ENCODE measurements at regions not wholly inside any gene's neighbourhood (a gene's known extent, or its start where the extent isn't known, plus 50 kb on each side); places are given as distances from the start of the nearest gene placed in this dataset.

DNA sequence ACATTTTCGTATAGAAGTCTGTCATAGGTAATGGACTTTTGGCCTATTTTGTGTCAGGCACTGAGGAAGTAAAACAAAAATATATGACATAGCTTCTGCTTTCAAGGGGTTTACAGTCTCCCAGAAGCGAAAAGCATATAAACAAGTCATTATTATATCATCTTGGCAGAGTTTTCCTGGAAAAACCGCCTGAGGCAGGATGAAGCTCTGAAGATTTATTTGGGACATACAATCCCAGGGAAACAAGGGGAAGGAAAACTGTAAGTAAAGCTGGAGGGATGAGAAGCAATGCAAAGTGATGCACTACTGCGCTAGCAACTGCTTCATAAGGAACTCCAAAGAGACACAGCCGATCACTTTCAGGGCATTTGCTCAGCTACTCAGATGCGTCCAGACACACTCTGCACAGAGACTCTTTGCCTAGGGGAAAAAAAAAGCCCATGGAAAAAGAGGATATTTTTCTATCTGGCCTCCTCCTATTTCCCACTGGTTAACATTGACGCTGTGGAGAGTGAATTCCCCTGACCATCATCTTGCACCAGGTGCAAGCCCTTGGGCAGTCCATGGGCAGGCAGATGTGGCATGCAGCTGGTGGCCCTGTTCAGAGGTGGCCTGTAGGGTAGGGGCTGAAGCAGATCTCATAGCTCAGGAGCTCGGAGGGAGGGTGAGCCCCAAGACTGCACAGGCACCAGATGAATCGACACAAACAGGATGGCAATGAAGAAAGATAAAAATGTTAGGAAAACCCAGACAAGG is 158.1 kb downstream of the METTL4 start:
- no peak for DNase-seq (ENCODE audit: extremely low spot score, unreplicated experiment)
- H3K4me1 Mint-ChIP-seq (ENCODE audit: unreplicated experiment), result no peaks in the 10 kb centered on the region
- TF ChIP-seq, protein P1, sequence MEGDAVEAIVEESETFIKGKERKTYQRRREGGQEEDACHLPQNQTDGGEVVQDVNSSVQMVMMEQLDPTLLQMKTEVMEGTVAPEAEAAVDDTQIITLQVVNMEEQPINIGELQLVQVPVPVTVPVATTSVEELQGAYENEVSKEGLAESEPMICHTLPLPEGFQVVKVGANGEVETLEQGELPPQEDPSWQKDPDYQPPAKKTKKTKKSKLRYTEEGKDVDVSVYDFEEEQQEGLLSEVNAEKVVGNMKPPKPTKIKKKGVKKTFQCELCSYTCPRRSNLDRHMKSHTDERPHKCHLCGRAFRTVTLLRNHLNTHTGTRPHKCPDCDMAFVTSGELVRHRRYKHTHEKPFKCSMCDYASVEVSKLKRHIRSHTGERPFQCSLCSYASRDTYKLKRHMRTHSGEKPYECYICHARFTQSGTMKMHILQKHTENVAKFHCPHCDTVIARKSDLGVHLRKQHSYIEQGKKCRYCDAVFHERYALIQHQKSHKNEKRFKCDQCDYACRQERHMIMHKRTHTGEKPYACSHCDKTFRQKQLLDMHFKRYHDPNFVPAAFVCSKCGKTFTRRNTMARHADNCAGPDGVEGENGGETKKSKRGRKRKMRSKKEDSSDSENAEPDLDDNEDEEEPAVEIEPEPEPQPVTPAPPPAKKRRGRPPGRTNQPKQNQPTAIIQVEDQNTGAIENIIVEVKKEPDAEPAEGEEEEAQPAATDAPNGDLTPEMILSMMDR (conservative IDR thresholded peaks at IDR 0.05), result no peak
- H3K27me3 Mint-ChIP-seq, result no peaks in the 10 kb centered on the region
- no peak overlapping the region for H3K4me3 Mint-ChIP-seq
- no peaks in the 10 kb centered on the region for H3K9me3 Mint-ChIP-seq
- H3K27ac Mint-ChIP-seq, result no peak overlapping the region
- no peaks in the 10 kb centered on the region for H3K36me3 Mint-ChIP-seq

DNA sequence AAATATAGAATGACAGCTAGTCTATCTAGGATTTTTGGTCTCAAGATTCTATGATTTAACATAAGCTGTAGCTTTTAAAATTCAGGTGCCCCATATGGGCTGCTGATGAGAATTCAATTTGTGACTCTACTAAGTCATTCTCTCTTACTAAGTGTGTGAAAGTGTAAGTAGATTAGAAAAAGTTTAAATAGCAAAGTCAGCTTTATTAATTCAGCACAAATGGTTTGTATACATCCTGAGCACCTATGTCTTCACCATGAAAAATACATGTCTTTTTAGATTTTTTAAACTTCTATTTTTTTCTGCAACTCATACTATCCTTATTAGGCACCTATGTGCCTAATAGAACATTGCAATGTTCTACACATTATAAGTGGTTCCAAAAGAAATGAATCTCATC is 157.1 kb downstream of the METTL4 start:
- Mint-ChIP-seq H3K27me3 (no peaks in the 10 kb centered on the region), H3K9me3 (no peaks in the 10 kb centered on the region), H3K36me3 (no peaks in the 10 kb centered on the region), H3K27ac (no peak overlapping the region), H3K4me3 (no peak overlapping the region), H3K4me1 (ENCODE audit: unreplicated experiment) (no peaks in the 10 kb centered on the region)
- DNase-seq (ENCODE audit: extremely low spot score, unreplicated experiment), result no peak
- TF ChIP-seq, protein P1 (conservative IDR thresholded peaks at IDR 0.05), result no peak

DNA sequence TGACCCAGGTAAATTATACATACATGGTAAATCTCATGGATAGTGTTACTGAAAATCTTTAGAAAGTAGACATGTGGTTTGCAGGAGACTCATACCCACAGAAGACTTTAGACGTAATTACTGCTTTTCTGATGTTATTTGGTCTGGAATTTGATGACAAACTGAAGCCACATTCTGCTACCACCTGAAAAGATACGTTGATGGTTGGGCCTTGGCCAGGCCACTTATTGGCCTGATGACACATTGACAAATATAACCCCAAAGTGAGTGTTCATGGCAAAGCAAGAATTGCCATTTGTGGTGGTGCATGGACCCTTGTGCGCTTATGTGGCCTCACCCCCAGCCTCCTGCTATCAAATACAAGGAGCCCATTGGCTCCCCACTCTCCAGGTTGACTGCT is 155.6 kb downstream of the METTL4 start:
- TF ChIP-seq, protein P1 (conservative IDR thresholded peaks at IDR 0.05), result no peak
- Mint-ChIP-seq H3K4me1 (ENCODE audit: unreplicated experiment) (no peaks in the 10 kb centered on the region), H3K9me3 (no peaks in the 10 kb centered on the region), H3K27ac (no peak overlapping the region), H3K4me3 (no peak overlapping the region), H3K27me3 (no peaks in the 10 kb centered on the region), H3K36me3 (no peaks in the 10 kb centered on the region)
- DNase-seq (ENCODE audit: extremely low spot score, unreplicated experiment), result no peak

DNA sequence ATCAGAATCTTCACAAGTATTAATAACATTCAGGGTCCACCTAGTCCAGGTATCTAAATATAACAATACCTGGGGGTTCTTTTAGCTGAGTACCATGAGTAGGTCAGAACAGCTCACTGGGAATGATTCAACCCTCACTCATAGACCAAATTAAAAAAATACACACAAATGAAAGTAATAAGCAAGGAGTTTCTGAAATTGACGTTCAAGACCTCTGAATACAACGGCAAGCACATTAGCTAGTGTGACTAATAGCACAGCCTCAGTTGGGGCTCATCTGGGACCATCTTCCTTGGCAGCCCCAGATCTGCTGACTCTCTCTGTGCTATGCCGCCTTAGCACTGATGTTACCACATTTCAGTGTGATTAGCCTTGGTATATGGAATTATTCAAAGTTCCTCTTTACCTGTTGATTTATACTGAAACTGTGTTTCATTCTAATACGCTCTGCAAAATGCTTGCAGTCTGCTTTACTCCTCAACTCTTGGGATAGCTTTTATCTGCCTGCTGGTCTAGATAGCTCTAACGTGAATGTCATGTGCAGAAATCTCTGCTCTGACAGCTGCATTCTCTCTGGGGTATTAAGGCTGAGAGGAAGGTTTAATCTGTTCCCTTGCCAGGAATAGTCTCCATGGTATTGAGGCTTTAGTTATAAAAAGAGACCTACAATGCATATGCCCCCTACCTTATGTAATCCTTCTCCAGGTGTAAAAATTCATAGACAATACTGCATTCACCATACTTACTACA is 153.3 kb downstream of the METTL4 start:
- H3K27me3 Mint-ChIP-seq, result no peaks in the 10 kb centered on the region
- H3K4me1 Mint-ChIP-seq (ENCODE audit: unreplicated experiment), result no peaks in the 10 kb centered on the region
- no peaks in the 10 kb centered on the region for H3K9me3 Mint-ChIP-seq
- H3K27ac Mint-ChIP-seq, result no peak overlapping the region
- no peak overlapping the region for H3K4me3 Mint-ChIP-seq
- no peak for DNase-seq (ENCODE audit: extremely low spot score, unreplicated experiment)
- no peaks in the 10 kb centered on the region for H3K36me3 Mint-ChIP-seq
- TF ChIP-seq, protein P1 (conservative IDR thresholded peaks at IDR 0.05), result no peak

DNA sequence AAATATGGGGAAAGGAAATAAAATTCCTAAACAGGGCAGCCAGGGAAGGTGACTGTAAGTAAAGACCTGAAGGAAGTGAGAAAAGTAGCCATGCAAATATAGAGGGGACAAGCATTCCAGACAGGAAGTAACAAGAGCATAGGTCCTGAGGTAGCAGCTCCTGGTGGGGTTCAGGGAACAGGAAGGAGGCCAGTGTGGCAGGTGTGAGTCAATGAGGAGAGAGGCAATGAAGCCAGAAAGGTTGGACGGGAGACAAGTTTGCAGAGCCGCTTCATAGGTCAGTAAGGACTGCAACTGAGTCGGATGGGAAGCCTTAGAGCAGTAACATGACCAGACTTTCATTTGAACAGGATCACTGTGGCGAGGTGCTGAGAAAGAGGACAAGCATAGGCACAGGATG is 150.9 kb downstream of the METTL4 start:
- TF ChIP-seq, protein P1 (conservative IDR thresholded peaks at IDR 0.05), result no peak
- no peaks in the 10 kb centered on the region for H3K36me3 Mint-ChIP-seq
- H3K9me3 Mint-ChIP-seq, result no peaks in the 10 kb centered on the region
- no peaks in the 10 kb centered on the region for H3K4me1 Mint-ChIP-seq (ENCODE audit: unreplicated experiment)
- H3K4me3 Mint-ChIP-seq, result no peak overlapping the region
- DNase-seq (ENCODE audit: extremely low spot score, unreplicated experiment), result no peak
- H3K27me3 Mint-ChIP-seq, result no peaks in the 10 kb centered on the region
- H3K27ac Mint-ChIP-seq, result no peak overlapping the region
